Left kidney (tissue), 1 donor: ENCODE measurements at regions not wholly inside any gene's neighbourhood (a gene's known extent, or its start where the extent isn't known, plus 50 kb on each side); places are given as distances from the start of the nearest gene placed in this dataset.
"Not testable (repeated sequence)": the region's sequence is repeated elsewhere in the genome, so short reads cannot be mapped to it uniquely, and the experiment has no call there.

Experiments
- DNase-seq: peaks from one replicate; pipeline ENCODE4 v3.0.0-alpha.2; 2013

DNA sequence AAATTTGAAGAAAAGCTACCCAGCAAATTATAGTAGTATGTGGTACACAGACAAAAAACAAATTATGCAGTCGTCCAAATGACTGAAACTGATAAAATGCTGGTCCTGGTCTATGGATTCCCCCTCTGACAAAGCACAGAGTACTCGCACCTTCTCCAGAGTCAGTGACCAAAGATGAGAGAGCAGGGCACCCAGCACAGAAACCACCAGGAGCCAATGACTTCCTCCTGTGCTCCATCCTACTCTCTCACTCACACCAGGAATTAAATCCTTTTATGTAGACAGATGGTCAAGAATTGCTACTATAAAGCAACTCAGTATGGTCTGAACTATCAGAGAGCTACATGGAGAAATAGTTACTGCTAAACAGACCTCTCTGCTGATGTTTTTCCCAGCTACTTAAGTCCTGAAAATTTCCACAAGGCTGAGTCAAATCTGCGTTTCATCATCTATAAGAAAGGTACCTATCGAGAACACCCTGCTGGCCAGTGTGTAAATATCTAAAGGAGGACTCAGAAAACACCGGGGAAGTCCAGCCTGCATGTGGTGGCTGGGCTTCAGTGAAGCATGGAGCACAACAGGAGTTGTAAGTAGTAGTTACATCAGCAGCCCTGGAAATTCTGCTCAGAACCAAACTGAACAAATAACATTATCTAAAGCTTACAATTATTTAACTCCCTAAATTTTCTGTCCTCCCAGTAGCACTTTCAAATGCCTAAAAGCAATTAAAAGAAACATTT lies 84.5 kb upstream of the FBXO28 start:
- not testable (repeated sequence) for DNase-seq

DNA sequence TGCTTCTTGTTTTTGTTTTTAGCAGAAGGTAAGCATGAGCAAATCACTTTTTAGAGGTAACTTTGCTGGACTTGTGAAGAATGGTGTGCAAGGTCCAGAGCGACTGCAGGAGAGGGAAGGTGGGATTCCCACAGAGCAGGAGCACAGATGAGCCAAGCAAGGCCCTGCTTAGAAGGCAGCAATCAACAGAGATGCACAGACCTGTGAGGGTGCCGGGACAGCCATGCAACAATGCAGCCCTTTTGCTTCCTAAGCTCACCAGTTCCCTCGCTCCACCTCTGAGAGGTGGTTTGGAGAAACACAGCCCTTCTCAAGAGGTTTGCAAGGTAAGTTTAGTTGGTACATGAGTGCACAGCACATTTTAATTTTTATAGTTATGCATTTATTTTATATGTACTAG lies 85.1 kb upstream of the FBXO28 start:
- DNase-seq = not testable (repeated sequence)

DNA sequence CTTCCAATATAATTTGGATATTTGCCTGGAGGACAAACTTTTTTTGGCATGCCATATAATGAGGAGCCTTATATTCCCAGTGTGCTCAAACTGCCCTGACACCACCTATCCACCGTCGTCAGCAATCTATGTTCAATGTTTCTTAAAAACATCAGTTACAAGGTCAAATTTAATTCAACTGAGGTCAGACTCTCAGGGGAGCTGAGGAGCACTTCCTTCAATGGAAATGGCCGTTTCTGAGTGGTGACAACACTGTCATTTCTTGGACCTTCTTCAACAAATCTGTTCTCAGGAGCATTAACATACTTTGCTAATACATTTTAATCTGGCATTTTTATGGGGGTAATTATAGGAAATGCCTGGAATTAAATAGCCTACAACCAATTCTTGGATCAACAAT lies 90.8 kb upstream of the FBXO28 start:
- DNase-seq = not testable (repeated sequence)

DNA sequence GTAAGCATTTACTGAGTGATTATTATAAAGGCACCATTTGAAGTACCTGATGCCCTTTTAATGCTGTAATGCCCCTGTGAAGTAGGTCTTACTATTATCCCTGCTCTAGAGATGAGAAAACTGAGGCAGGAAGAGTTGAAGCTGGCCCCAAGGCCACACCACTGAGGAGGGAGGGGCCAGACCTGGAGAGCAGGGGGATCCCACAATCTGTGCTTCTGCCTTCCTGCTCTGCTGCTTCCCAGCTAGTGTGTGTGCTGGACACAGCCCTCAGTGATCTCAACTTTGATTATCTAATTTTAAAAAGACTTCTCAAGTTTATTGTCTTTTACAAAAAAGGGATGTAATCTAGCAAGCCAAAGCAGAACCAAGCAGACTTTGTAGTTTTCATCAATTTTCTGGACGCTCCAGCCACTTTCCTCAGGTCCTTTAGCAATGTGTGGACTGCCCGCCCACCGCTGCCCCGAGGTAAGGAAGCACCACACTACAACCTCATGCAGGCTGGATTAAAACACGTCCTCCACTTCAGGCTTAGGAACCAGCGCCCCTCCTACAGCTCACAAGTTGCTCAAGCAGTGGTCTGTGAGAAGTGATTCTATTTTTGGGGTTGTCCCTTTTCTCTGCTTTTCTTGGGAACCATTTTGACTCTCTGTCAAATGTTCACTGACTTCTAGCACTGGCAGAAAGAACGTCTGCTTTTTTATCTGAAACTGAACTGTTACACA lies 91.5 kb upstream of the FBXO28 start:
- DNase-seq = not testable (repeated sequence)

DNA sequence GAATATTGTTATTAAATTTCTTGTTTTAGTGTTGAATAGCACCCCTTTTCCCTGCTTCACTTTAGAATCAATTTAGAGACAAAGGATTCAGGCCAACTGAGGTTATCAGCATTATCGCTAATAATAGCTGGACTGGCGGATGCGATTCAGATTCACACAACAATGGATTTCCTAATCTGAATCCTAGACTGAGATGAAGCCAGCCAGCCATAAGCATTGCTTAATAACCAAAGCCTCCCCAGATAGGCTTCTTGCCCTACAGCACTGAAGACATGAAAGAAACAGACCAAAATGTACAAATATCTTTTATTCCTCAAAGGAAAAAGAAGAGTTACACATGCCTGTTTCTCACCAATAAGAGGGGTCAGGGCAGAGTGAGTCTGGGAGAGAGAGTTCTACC lies 94.0 kb upstream of the FBXO28 start:
- DNase-seq = not testable (repeated sequence)

DNA sequence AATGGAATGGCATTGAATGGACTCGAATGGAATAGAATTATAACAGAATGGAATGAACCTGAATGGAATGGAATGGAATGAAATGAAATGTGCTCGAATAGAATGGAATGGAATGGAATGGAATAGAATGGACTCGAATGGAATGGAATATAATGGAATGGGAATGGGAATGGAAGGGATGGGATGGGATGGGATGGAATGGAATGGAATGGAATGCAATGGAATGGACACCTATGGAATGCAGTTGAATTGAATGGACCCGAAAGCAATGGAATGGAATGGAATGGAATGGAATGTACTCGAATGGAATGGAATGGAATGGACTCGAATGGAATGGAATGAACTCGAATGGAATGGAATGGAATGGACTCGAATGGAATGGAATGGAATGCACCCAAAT lies 98.1 kb upstream of the FBXO28 start:
- not testable (repeated sequence) for DNase-seq

DNA sequence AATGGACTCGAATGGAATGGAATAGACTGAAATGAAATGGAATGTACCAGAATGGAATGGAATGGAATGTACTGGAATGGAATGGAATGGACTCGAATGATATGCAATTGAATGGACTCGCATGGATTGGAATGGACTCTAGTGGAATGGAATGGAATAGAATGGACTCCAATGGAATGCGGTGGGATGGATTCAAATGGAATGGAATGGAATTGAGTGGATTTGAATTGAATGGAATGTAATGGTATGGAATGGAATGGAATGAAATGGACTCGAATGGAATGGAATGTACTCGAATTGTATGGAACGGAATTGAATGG lies 99.6 kb upstream of the FBXO28 start:
- DNase-seq = no peak

DNA sequence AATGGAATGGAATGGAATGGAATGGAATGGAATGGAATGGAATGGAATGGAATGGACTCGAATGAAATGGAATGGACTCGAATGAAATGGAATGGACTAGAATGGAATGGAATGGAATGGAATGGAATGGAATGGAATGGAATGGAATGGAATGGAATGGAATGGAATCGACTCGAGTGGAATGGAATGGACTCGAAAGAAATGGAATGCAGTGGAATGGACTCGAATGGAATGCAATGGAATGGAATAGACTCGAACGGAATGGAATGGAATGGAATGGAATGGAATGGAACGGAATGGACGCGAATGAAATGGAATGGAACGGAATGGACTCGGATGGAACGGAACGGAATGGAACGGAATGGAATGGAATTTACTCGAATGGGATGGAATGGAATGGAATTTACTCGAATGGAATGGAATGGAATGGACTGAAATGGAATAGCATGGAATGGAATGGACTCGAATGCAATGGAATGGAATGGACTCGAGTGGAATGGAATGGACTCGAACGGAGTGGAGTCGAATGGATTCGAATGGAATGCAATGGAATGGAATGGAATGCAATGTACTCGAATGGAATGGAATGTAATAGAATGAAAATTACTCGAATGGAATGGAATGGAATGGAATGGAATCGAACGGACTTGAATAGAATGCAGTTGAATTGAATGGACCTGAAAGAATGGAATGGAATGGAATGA lies 100.1 kb upstream of the FBXO28 start:
- not testable (repeated sequence) for DNase-seq

DNA sequence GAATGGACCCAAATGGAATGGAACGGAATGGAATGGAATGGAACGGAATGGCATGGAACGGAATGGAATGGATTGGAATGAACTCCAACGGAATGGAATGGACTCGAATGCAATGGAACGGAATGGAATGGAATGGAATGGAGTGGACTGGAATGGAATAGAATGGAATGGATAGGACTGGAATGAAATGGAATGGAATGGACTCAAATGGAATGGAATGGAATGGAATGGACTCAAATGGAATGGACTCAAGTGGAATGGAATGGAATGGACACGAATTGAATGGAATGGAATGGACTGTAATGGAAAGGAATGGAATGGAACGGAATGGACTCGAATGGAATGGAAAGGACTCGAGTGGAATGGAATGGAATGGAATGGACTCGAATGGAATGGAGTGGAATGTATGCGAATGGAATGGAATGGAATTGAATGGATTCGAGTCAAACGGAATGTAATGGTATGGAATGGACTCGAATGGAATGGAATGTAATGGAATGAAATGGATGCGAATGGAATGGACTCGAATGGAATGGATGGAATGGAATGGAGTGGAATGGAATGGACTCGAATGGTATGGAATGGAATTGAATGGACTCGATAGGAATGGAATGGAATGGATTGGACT lies 101.0 kb upstream of the FBXO28 start:
- DNase-seq = not testable (repeated sequence)

DNA sequence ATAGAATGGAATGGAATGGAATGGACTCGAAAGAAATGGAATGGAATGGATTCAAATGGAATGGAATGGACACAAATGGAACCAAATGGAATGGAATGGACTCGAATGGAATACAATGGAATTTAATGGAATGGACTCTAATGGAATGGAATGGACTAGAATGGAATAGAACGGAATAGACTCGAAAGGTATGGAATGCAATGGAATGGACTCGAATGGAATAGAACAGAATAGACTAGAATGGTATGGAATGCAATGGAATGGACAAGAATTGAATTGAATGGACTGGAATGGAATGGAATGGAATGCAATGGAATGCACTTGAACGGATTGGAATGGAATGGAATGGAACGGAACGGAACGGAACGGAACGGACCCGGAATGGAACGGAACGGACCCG lies 101.7 kb upstream of the FBXO28 start:
- DNase-seq = not testable (repeated sequence)

DNA sequence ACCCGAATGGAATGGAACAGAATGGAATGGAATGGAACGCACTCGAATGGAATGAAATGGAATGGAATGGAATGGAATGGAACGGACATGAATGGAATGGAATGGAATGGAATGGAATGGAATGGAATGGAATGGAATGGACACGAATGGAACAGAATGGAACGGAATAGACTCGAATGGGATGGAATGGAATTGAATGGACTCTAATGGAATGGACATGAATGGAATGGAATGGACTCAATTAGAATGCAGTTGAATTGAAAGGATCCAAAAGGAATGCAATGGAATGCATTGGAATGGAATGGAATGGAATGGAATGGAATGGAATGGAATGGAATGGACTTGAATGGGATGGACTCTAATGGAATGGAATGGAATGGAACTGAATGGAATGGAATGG lies 102.2 kb upstream of the FBXO28 start:
- DNase-seq = not testable (repeated sequence)

DNA sequence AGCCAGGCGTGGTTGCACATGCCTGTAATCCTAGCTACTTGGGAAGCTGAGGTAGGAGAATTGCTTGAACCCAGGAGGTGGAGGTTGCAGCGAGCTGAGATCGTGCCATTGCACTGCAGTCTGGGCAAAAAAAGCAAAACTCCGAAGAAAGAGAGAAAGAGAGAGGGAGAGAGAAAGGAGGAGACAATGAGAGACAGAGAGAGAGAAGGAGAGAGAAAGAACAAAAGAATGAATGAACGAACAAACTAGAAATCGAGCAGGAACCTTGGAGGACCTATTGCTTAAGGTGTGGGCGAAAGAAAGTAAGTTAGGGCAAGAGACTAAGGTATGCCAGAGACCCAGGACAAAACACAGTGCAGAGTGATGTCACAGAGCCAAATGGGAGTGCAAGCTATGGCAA lies 102.8 kb upstream of the FBXO28 start:
- DNase-seq = not testable (repeated sequence)

DNA sequence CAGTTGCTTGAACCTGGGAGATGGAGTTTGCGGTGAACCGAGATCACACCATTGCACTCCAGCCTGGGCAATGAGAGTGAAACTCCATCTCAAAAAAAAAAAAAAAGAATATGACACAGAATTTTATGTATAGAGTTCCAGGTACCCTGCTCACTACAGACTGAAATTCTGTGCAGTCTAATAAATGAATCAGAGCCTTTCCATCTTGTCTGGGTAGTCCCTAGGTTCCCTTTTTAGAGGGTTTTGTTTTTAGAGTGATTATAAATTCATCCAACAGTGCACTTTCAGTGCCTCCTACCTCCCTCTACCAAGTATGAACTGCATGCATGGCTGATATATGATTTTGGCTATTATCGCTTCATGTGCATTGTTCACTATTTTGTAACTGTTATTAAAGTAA lies 107.9 kb upstream of the FBXO28 start:
- not testable (repeated sequence) for DNase-seq

DNA sequence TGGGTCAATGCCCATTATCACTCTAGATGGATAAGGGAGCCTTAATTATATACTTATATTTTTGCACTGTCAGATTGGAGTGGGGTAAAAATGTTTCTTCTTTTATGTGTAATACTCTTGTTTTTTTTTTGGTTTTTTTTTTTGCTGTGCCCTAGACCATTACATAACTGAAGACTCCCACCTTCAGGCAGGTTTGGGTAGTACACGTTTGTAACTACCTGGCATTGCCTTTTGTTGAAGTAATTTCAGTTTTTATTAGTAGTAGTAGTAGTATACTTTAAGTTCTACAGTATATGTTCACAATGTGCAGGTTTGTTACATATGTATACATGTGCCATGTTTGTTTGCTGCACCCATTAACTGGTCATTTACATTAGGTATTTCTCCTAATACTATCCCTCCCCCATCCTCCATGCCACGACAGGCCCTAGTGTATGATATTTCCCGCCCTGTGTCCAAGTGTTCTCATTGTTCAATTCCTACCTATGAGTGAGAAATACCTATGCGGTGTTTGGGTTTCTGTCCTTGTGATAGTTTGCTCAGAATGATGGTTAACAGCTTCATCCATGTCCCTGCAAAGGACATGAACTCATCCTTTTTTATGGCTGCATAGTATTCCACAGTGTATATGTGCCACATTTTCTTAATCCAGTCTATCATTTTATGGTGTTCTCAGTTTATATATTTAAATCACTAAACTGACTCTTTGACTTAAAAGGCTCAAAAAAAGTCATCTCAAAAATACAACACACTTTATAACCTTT lies 109.2 kb upstream of the FBXO28 start:
- DNase-seq = not testable (repeated sequence)

DNA sequence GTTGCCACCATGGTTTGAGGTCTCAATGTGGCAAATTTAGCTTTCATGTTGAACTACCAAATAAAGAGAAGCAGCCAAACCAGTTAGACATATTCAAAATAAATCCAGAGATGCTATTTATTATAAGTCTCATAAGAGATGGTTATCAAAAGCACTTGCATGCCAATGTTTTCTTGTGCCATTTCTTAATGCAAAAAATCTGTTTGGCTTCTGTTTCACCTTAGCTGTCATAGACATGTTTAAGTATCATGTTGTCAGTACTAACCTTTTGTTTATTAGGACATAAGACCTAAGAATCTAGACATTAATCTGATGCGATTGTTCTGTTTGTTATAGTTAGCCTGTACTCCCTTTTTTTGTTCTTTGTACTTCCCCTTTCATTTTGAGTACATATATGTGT lies 110.0 kb upstream of the FBXO28 start:
- not testable (repeated sequence) for DNase-seq

DNA sequence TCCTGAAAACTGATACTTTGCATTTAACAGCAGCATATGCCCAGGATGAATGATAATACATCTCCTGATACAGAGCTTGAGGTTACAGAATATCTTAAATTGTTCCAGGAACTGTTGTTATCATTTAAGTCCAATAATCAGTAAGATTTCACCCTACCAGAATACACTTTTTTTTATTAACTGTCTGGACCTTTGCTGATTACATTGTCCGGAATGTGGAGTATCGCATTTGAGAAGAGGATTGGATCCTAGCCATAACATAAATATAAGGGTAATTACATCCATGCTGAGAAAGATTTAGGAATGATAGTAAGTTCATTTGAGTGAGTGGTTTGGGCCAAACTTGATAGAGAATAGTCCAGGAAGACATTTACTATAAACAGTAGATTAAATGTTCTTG lies 112.2 kb upstream of the FBXO28 start:
- not testable (repeated sequence) for DNase-seq

DNA sequence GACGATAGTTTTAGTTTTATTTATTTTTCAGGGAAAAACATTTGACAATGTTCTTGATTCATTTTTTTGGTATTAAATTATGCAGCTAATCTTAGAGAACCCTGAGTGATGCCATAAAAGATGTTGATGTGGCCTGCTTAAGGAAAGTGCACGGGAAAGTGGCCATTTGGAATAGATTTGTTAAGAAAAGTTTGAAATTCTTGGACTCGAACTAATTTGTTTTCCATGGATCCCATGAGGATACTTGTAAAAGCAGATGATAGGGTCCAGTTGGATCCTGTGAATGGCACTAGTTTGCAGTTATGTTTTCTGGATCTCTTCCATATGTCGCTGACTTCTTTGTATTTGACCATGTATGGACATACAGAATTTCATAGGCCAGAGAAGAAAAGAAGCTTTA lies 114.2 kb upstream of the FBXO28 start:
- DNase-seq = not testable (repeated sequence)

DNA sequence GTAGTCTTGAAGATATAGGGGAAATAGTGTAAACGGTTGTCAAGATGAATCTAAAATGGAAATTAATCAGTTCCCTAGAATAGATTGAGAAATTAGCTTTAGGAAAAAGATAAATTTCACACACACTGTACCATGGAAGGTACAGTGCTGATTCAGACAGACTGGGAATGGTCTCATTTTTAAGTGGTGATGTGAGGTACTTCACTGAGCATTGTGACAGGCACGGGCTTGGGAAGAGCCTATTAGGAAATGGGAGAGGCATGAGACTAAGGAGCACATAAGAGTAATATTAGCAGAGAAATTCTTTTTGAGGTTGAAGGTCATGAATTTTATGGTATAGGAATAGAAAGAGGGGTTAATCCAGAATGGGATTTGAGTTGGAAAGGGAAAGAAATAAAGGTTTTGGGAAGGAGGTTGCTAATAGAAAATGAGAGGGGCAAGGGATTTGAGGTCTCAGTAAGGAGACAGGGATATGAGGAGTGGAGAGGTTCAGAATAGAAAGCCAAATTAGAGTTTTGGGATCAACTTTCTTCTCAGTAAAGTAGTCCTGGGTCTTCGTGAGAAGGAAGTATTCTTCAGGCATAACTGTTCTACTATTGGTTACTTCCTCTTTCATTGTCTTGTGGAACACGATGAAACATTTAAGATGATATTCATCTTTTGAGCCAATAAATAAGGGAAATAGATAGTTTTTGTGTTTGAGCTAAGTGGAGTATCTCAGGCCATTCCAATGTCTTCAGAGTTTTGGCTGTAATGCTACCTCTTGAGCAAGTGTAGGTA lies 115.0 kb upstream of the FBXO28 start:
- not testable (repeated sequence) for DNase-seq

DNA sequence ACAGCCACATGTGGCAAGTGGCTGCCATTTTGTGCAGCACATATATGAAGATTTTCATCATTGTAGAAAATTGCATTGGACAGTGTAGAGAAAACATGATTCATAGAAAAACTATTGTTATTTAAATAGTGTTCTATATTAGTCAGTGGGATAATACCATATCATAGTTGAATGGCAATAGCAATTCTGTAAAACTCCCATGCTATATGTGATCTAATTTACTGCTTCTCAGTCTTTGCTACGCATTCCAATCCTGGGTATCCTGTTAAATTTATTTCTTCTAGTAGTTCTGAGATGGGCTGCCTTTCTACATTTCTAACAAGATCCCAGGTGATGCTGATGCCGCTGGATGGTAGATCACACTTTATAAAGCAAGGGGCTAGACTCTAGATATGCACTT lies 117.5 kb upstream of the FBXO28 start:
- DNase-seq = not testable (repeated sequence)

DNA sequence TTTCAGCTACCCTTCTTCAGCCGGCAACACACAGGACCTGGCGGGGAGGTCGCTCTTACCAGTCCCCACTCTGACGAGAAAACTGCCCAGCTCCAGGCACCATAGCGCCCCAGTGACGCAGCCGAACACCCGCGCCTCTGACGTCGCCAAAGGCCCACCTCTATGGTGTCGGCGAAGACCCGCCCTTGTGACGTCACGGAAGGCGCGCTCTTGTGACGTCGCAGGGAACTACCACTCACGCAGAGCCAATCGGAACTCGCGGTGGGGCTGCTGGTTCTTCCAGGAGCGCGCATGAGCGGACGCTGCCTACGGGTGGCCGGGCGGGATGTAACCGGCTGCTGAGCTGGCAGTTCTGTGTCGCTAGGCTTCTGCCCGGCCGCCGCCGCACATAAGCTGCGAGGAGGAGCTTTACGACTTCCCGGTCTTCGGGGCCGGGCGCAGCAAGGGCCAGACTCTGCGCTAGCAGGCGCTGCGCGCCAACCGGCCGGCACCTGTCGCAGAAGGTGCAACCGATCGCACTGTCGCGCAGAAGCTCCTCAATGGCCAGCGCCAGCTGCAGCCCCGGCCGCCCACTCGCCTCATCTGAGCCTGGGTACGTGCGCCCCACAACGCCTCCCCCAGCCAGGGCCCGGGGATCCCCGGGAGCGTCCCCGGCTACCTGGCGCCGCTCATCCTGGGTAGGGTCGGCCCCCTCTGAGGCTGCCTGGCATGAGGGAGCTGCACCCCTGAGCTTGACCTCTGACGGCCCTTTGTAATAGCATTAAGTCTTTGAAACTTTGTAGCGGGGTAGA lies 121.3 kb upstream of the FBXO28 start:
- DNase-seq = peak; percentile 97
